ENCODE measurements at regions not wholly inside any gene's neighbourhood (a gene's known extent, or its start where the extent isn't known, plus 50 kb on each side); places are given as distances from the start of the nearest gene placed in this dataset.

DNA sequence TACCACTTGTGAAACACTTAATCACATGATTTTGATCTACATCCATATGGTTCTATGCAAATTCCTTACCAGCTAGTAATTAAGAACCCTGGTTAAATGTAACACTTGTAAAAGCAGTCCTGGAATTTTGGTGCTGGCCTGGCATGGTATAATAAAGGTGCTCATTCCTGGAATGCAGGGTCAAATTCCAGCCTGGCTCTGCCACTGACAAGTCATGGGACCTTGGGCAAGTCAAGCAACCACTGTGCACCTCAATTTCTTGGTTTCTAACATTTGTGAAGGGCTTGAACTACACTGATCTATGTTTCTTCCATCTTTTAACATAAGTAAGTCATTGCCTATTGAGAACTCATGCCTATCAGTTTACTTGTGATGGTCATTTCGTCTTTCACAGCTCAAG, 91.9 kb upstream of the PIK3CG start:
- H2BK120ac ChIP-seq (ENCODE audit: low read depth, low read length), result no peak overlapping the region

DNA sequence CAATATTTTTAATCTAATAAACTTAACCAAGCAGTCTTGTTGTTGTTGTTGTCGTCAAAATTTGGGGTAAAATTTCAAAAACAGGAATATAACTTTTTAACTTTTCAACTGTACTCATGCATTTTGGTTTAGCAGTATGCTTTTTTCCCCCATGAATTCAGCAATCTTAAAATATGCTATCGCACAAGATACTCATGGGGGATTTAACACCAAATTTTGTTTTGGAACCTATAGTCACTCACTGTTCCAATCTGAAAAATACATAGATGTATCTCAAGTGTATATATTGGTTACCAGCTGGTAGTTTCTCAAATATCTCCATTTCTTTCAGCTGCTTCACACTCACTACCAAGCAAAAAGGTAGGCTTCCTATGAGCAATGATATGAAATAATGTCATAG, 91.4 kb upstream of the PIK3CG start:
- WGBS, 2 donors (ENCODE audit: extremely low coverage in 2 of 2, insufficient read length in 2 of 2, insufficient replicate concordance in 1 of 2), result no CpG with 5 or more reads among the region's 2 CpGs
- Histone ChIP-seq H4K8ac (ENCODE audit: low read depth, low read length) (no peak overlapping the region), H4K91ac (ENCODE audit: low read depth, low read length, poor library complexity) (no peak overlapping the region), H3K9ac (ENCODE audit: low read depth, low read length, poor library complexity) (no peak overlapping the region), H3K4me2 (ENCODE audit: insufficient read depth, low read length, poor library complexity, severe bottlenecking) (no peak overlapping the region), H3K4me3 (ENCODE audit: low read length in 2 of 2) (no peak overlapping the region), H2AFZ (ENCODE audit: low read length) (no peak overlapping the region), H3K23ac (ENCODE audit: low read depth, low read length, poor library complexity) (no peak overlapping the region), H3K79me1 (ENCODE audit: low read depth, low read length) (peaks cover 1% of the 10 kb centered on the region), H2BK120ac (ENCODE audit: low read depth, low read length) (no peak overlapping the region), H2BK12ac (ENCODE audit: low read length) (no peak overlapping the region), H2AK5ac (ENCODE audit: low read depth, low read length) (no peak overlapping the region), H3K27ac (replicated peaks; ENCODE audit: low read length) (no peak overlapping the region), H3K36me3 (replicated peaks in 1 of 2; ENCODE audit: control insufficient read depth in 2 of 2, insufficient read depth in 2 of 2, low read length in 2 of 2) (no peaks in the 10 kb centered on the region), H3K27me3 (ENCODE audit: control insufficient read depth in 3 of 3, insufficient read depth in 3 of 3, low read depth in 1 of 3, low read length in 3 of 3) (no peaks in the 10 kb centered on the region), H2BK5ac (ENCODE audit: low read length) (no peak overlapping the region), H3K9me3 (replicated peaks in 1 of 2; ENCODE audit: control insufficient read depth in 2 of 2, insufficient read depth in 1 of 2, low read depth in 1 of 2, low read length in 2 of 2) (no peaks in the 10 kb centered on the region), H2BK15ac (ENCODE audit: low read length) (no peak overlapping the region), H3K18ac (ENCODE audit: low read length) (no peak overlapping the region), H3K14ac (ENCODE audit: low read length) (no peak overlapping the region), H3K4me1 (ENCODE audit: control insufficient read depth in 2 of 2, insufficient read depth in 1 of 2, low read depth in 1 of 2, low read length in 2 of 2) (peaks cover 0 to 2% of the 10 kb centered on the region in 2 donors), H3K4ac (ENCODE audit: low read length) (no peak overlapping the region)
- no peak for DNase-seq (ENCODE audit: low spot score)

More for the DNA sequence above, 91.9 kb upstream of the PIK3CG start:
- no peak overlapping the region for H3K27ac ChIP-seq (replicated peaks; ENCODE audit: low read length)
- H3K36me3 ChIP-seq (replicated peaks in 1 of 2; ENCODE audit: control insufficient read depth in 2 of 2, insufficient read depth in 2 of 2, low read length in 2 of 2), result no peaks in the 10 kb centered on the region
- H3K18ac ChIP-seq (ENCODE audit: low read length), result no peak overlapping the region
- no peak overlapping the region for H3K9ac ChIP-seq (ENCODE audit: low read depth, low read length, poor library complexity)
- H3K79me1 ChIP-seq (ENCODE audit: low read depth, low read length), result peaks cover 1% of the 10 kb centered on the region
- no peak overlapping the region for H4K91ac ChIP-seq (ENCODE audit: low read depth, low read length, poor library complexity)
- no peak overlapping the region for H2BK12ac ChIP-seq (ENCODE audit: low read length)
- no peak overlapping the region for H2AFZ ChIP-seq (ENCODE audit: low read length)
- no peak overlapping the region for H2BK5ac ChIP-seq (ENCODE audit: low read length)
- H3K23ac ChIP-seq (ENCODE audit: low read depth, low read length, poor library complexity), result no peak overlapping the region
- H3K14ac ChIP-seq (ENCODE audit: low read length), result no peak overlapping the region
- H3K4me2 ChIP-seq (ENCODE audit: insufficient read depth, low read length, poor library complexity, severe bottlenecking), result no peak overlapping the region
- DNase-seq (ENCODE audit: low spot score), result no peak
- peaks cover 0 to 2% of the 10 kb centered on the region in 2 donors for H3K4me1 ChIP-seq (ENCODE audit: control insufficient read depth in 2 of 2, insufficient read depth in 1 of 2, low read depth in 1 of 2, low read length in 2 of 2)
- H2AK5ac ChIP-seq (ENCODE audit: low read depth, low read length), result no peak overlapping the region
- H3K4ac ChIP-seq (ENCODE audit: low read length), result no peak overlapping the region
- H2BK15ac ChIP-seq (ENCODE audit: low read length), result no peak overlapping the region
- no CpG with 5 or more reads among the region's 1 CpG for WGBS, 2 donors (ENCODE audit: extremely low coverage in 2 of 2, insufficient read length in 2 of 2, insufficient replicate concordance in 1 of 2)
- H4K8ac ChIP-seq (ENCODE audit: low read depth, low read length), result no peak overlapping the region
- no peak overlapping the region for H3K4me3 ChIP-seq (ENCODE audit: low read length in 2 of 2)
- no peaks in the 10 kb centered on the region for H3K9me3 ChIP-seq (replicated peaks in 1 of 2; ENCODE audit: control insufficient read depth in 2 of 2, insufficient read depth in 1 of 2, low read depth in 1 of 2, low read length in 2 of 2)
- no peaks in the 10 kb centered on the region for H3K27me3 ChIP-seq (ENCODE audit: control insufficient read depth in 3 of 3, insufficient read depth in 3 of 3, low read depth in 1 of 3, low read length in 3 of 3)

DNA sequence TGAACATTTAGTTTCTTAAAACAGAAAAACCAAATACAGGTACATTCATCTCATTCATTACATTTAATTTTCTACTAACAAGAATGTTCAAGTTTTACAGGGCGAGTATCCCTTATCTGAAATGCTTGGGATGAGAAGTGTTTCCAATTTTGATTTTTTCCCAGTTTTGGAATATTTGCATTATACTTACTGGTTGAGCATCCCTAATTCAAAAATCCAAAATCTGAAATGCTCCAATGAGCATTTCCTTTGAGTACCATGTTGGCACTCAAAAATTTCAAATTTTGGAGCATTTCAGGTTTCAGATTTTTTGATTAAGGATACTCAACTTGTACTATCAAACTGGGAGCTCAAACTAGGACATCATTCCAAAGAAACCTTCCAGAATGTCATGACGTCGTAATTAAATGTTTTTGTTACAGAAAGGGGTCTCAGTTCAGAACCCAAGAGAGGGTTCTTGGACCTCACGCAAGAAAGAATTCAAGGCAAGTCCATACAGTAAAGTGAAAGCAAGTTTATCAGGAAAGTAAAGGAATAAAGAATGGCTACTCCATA, 90.8 kb upstream of the PIK3CG start:
- H3K4me1 ChIP-seq (ENCODE audit: control insufficient read depth in 2 of 2, insufficient read depth in 1 of 2, low read depth in 1 of 2, low read length in 2 of 2), result peaks cover 0 to 2% of the 10 kb centered on the region in 2 donors
- H3K4me3 ChIP-seq (ENCODE audit: low read length in 2 of 2), result no peak overlapping the region
- H3K79me1 ChIP-seq (ENCODE audit: low read depth, low read length), result peaks cover 1% of the 10 kb centered on the region
- DNase-seq (ENCODE audit: low spot score), result no peak
- H2BK5ac ChIP-seq (ENCODE audit: low read length), result no peak overlapping the region
- H3K23ac ChIP-seq (ENCODE audit: low read depth, low read length, poor library complexity), result no peak overlapping the region
- H3K27ac ChIP-seq (replicated peaks; ENCODE audit: low read length), result no peak overlapping the region
- H3K4me2 ChIP-seq (ENCODE audit: insufficient read depth, low read length, poor library complexity, severe bottlenecking), result no peak overlapping the region
- H4K8ac ChIP-seq (ENCODE audit: low read depth, low read length), result no peak overlapping the region
- no peak overlapping the region for H2BK12ac ChIP-seq (ENCODE audit: low read length)
- H3K4ac ChIP-seq (ENCODE audit: low read length), result no peak overlapping the region
- H2AFZ ChIP-seq (ENCODE audit: low read length), result peak overlapping the region; percentile 72
- no peak overlapping the region for H3K14ac ChIP-seq (ENCODE audit: low read length)
- no peaks in the 10 kb centered on the region for H3K27me3 ChIP-seq (ENCODE audit: control insufficient read depth in 3 of 3, insufficient read depth in 3 of 3, low read depth in 1 of 3, low read length in 3 of 3)
- H2BK15ac ChIP-seq (ENCODE audit: low read length), result no peak overlapping the region
- no peak overlapping the region for H3K18ac ChIP-seq (ENCODE audit: low read length)
- H3K9ac ChIP-seq (ENCODE audit: low read depth, low read length, poor library complexity), result no peak overlapping the region
- H3K36me3 ChIP-seq (replicated peaks in 1 of 2; ENCODE audit: control insufficient read depth in 2 of 2, insufficient read depth in 2 of 2, low read length in 2 of 2), result no peaks in the 10 kb centered on the region
- no peaks in the 10 kb centered on the region for H3K9me3 ChIP-seq (replicated peaks in 1 of 2; ENCODE audit: control insufficient read depth in 2 of 2, insufficient read depth in 1 of 2, low read depth in 1 of 2, low read length in 2 of 2)
- no CpG with 5 or more reads among the region's 4 CpGs for WGBS, 2 donors (ENCODE audit: extremely low coverage in 2 of 2, insufficient read length in 2 of 2, insufficient replicate concordance in 1 of 2)
- no peak overlapping the region for H2AK5ac ChIP-seq (ENCODE audit: low read depth, low read length)
- H4K91ac ChIP-seq (ENCODE audit: low read depth, low read length, poor library complexity), result no peak overlapping the region
- H2BK120ac ChIP-seq (ENCODE audit: low read depth, low read length), result no peak overlapping the region

GRCh38 chr7:106774768-106775551, 90.1 kb upstream of the PIK3CG start:
- no peak overlapping the region for H3K18ac ChIP-seq (ENCODE audit: low read length)
- peaks cover 1% of the 10 kb centered on the region for H3K79me1 ChIP-seq (ENCODE audit: low read depth, low read length)
- H2BK15ac ChIP-seq (ENCODE audit: low read length), result no peak overlapping the region
- H3K9me3 ChIP-seq (replicated peaks in 1 of 2; ENCODE audit: control insufficient read depth in 2 of 2, insufficient read depth in 1 of 2, low read depth in 1 of 2, low read length in 2 of 2), result no peaks in the 10 kb centered on the region
- DNase-seq (ENCODE audit: low spot score), result no peak
- H3K23ac ChIP-seq (ENCODE audit: low read depth, low read length, poor library complexity), result no peak overlapping the region
- H3K27ac ChIP-seq (replicated peaks; ENCODE audit: low read length), result no peak overlapping the region
- no peak overlapping the region for H3K14ac ChIP-seq (ENCODE audit: low read length)
- H3K36me3 ChIP-seq (replicated peaks in 1 of 2; ENCODE audit: control insufficient read depth in 2 of 2, insufficient read depth in 2 of 2, low read length in 2 of 2), result no peaks in the 10 kb centered on the region
- H2BK120ac ChIP-seq (ENCODE audit: low read depth, low read length), result no peak overlapping the region
- no peak overlapping the region for H2BK5ac ChIP-seq (ENCODE audit: low read length)
- no peak overlapping the region for H4K91ac ChIP-seq (ENCODE audit: low read depth, low read length, poor library complexity)
- H3K4me1 ChIP-seq (ENCODE audit: control insufficient read depth in 2 of 2, insufficient read depth in 1 of 2, low read depth in 1 of 2, low read length in 2 of 2), result peaks cover 2 to 4% of the 10 kb centered on the region in 2 donors
- no peak overlapping the region for H2BK12ac ChIP-seq (ENCODE audit: low read length)
- no peak overlapping the region for H3K4me2 ChIP-seq (ENCODE audit: insufficient read depth, low read length, poor library complexity, severe bottlenecking)
- no peak overlapping the region for H4K8ac ChIP-seq (ENCODE audit: low read depth, low read length)
- peak overlapping the region; percentile 72 for H2AFZ ChIP-seq (ENCODE audit: low read length)
- WGBS, 2 donors (ENCODE audit: extremely low coverage in 2 of 2, insufficient read length in 2 of 2, insufficient replicate concordance in 1 of 2), result no CpG with 5 or more reads among the region's 12 CpGs
- no peak overlapping the region for H3K9ac ChIP-seq (ENCODE audit: low read depth, low read length, poor library complexity)
- no peaks in the 10 kb centered on the region for H3K27me3 ChIP-seq (ENCODE audit: control insufficient read depth in 3 of 3, insufficient read depth in 3 of 3, low read depth in 1 of 3, low read length in 3 of 3)
- H3K4ac ChIP-seq (ENCODE audit: low read length), result no peak overlapping the region
- H2AK5ac ChIP-seq (ENCODE audit: low read depth, low read length), result no peak overlapping the region
- no peak overlapping the region for H3K4me3 ChIP-seq (ENCODE audit: low read length in 2 of 2)

All from neuronal stem cell (in vitro differentiated cells).